MM.1S (cell line): ENCODE measurements at regions not wholly inside any gene's neighbourhood (a gene's known extent, or its start where the extent isn't known, plus 50 kb on each side); places are given as distances from the start of the nearest gene placed in this dataset.
"Not testable (repeated sequence)": the region's sequence is repeated elsewhere in the genome, so short reads cannot be mapped to it uniquely, and the experiment has no call there.

Source experiments
- DNase-seq: peaks from one replicate; pipeline ENCODE4 v3.0.0-alpha.2; 2015
- H2AFZ ChIP-seq: fragments of 300-600 bp; sonication (generic); 2 replicates; pipeline ENCODE4 v1.6.0; 2016; ENCODE audit warnings: antibody characterized with exemption, low read length
- H3F3A ChIP-seq: fragments of 300-600 bp; sonication (generic); 2 replicates; pipeline ENCODE4 v1.6.1; 2016; ENCODE audit warnings: mild to moderate bottlenecking, antibody characterized with exemption, low read length, moderate library complexity, mixed read lengths; ENCODE audit not compliant: insufficient read depth
- H3K27ac ChIP-seq: fragments of 300-600 bp; sonication (generic); 2 replicates; pipeline ENCODE4 v1.5.1; 2016; ENCODE audit warnings: mild to moderate bottlenecking, low read length
- H3K27me3 ChIP-seq: fragments of 300-600 bp; sonication (generic); replicated peaks from 2 replicates; pipeline ENCODE4 v1.6.0; 2016; ENCODE audit warnings: low read length; ENCODE audit not compliant: insufficient read depth
- H3K36me3 ChIP-seq: fragments of 300-600 bp; sonication (generic); replicated peaks from 2 replicates; pipeline ENCODE4 v1.6.1; 2016; ENCODE audit warnings: mild to moderate bottlenecking, low read length, mixed read lengths; ENCODE audit not compliant: insufficient read depth
- H3K4me1 ChIP-seq: fragments of 300-600 bp; sonication (generic); 2 replicates; pipeline ENCODE4 v1.6.1; 2016; ENCODE audit warnings: low read length, mixed read lengths
- H3K4me2 ChIP-seq: fragments of 300-600 bp; sonication (generic); 2 replicates; pipeline ENCODE4 v1.6.0; 2016; ENCODE audit warnings: low read depth, low read length
- H3K4me3 ChIP-seq: fragments of 300-600 bp; sonication (generic); 2 replicates; pipeline ENCODE4 v1.5.1; 2016; ENCODE audit warnings: low read length, mixed read lengths
- H3K79me2 ChIP-seq: fragments of 300-600 bp; sonication (generic); 2 replicates; pipeline ENCODE4 v1.6.1; 2016; ENCODE audit warnings: mixed run types, low read length, mixed read lengths
- H3K9ac ChIP-seq: fragments of 300-600 bp; sonication (generic); 2 replicates; pipeline ENCODE4 v1.6.1; 2016; ENCODE audit warnings: low read length, mixed read lengths
- H3K9me2 ChIP-seq: fragments of 300-600 bp; sonication (generic); replicated peaks from 2 replicates; pipeline ENCODE4 v1.6.1; 2016; ENCODE audit warnings: mild to moderate bottlenecking, low read length, mixed read lengths; ENCODE audit not compliant: insufficient read depth
- H3K9me3 ChIP-seq: fragments of 300-600 bp; sonication (generic); replicated peaks from 2 replicates; pipeline ENCODE4 v1.6.1; 2016; ENCODE audit warnings: mild to moderate bottlenecking, low read length, mixed read lengths; ENCODE audit not compliant: insufficient read depth
- H4K20me1 ChIP-seq: fragments of 300-600 bp; sonication (generic); 2 replicates; pipeline ENCODE4 v1.6.1; 2016; ENCODE audit warnings: mild to moderate bottlenecking, low read length, moderate library complexity, mixed read lengths; ENCODE audit not compliant: insufficient read depth
- CTCF ChIP-seq: fragments of 300-600 bp; sonication (generic); IDR thresholded peaks from 2 replicates; pipeline ENCODE4 v1.5.1; 2016; ENCODE audit warnings: antibody characterized with exemption, low read length, mixed read lengths
- EZH2 ChIP-seq: fragments of 300-600 bp; sonication (generic); optimal IDR thresholded peaks from 2 replicates; pipeline ENCODE3; 2017; ENCODE audit warnings: low read depth, mild to moderate bottlenecking, antibody characterized with exemption, low read length, mixed read lengths
- EZH2phosphoT487 ChIP-seq: fragments of 300-600 bp; sonication (generic); IDR thresholded peaks from 2 replicates; pipeline ENCODE4 v1.6.1; 2018; ENCODE audit warnings: antibody characterized with exemption, low read length

- Histone ChIP-seq H4K20me1 (no peaks in the 10 kb centered on the region), H2AFZ (no peak overlapping the region), H3K4me3 (no peak overlapping the region), H3K79me2 (no peaks in the 10 kb centered on the region), H3F3A (no peaks in the 10 kb centered on the region), H3K36me3 (no peaks in the 10 kb centered on the region), H3K27me3 (no peaks in the 10 kb centered on the region), H3K9me3 (no peaks in the 10 kb centered on the region), H3K9ac (no peak overlapping the region), H3K9me2 (no peaks in the 10 kb centered on the region), H3K4me1 (no peaks in the 10 kb centered on the region), H3K27ac (no peak overlapping the region), H3K4me2 (no peak overlapping the region)
- TF ChIP-seq CTCF, result no peak
- TF ChIP-seq EZH2phosphoT487, result no peak
- no peak for TF ChIP-seq EZH2
- no peak for DNase-seq
Measured at GRCh38 chr1:71294178-71294577, 213.3 kb upstream of the ZRANB2 start.

- no peak overlapping the region for H3K4me2 ChIP-seq
Measured at GRCh38 chr1:71292203-71292602, 211.4 kb upstream of the ZRANB2 start.

GRCh38 chr1:71290506-71291237 lies 209.8 kb upstream of the ZRANB2 start:
- H3K27ac ChIP-seq, H3K36me3 ChIP-seq, H3K9me3 ChIP-seq, H3K9me2 ChIP-seq, H4K20me1 ChIP-seq, H3K4me3 ChIP-seq, H2AFZ ChIP-seq, H3K9ac ChIP-seq, H3F3A ChIP-seq, DNase-seq, H3K4me2 ChIP-seq, H3K4me1 ChIP-seq, H3K27me3 ChIP-seq, H3K79me2 ChIP-seq: not testable (repeated sequence)

More at GRCh38 chr1:71292203-71292602, 211.4 kb upstream of the ZRANB2 start:
- H3K36me3 ChIP-seq, result no peaks in the 10 kb centered on the region
- no peaks in the 10 kb centered on the region for H3K9me2 ChIP-seq
- no peaks in the 10 kb centered on the region for H3K79me2 ChIP-seq
- H4K20me1 ChIP-seq, result no peaks in the 10 kb centered on the region
- no peaks in the 10 kb centered on the region for H3K4me1 ChIP-seq
- TF ChIP-seq EZH2phosphoT487 (no peak), CTCF (no peak)
- H2AFZ ChIP-seq, result no peak overlapping the region
- H3K27ac ChIP-seq, result no peak overlapping the region
- H3K4me3 ChIP-seq, result no peak overlapping the region
- H3K9me3 ChIP-seq, result no peaks in the 10 kb centered on the region
- no peaks in the 10 kb centered on the region for H3F3A ChIP-seq
- H3K27me3 ChIP-seq, result no peaks in the 10 kb centered on the region
- DNase-seq, result no peak
- no peak overlapping the region for H3K9ac ChIP-seq

GRCh38 chr1:71285529-71285928 lies 204.7 kb upstream of the ZRANB2 start:
- Histone ChIP-seq H3K9me3 (no peaks in the 10 kb centered on the region), H3K27me3 (no peaks in the 10 kb centered on the region), H3K9me2 (no peaks in the 10 kb centered on the region), H3F3A (no peaks in the 10 kb centered on the region), H4K20me1 (no peaks in the 10 kb centered on the region), H3K4me3 (no peak overlapping the region), H3K4me2 (no peak overlapping the region), H3K36me3 (no peaks in the 10 kb centered on the region), H3K27ac (no peak overlapping the region), H3K9ac (no peak overlapping the region), H3K79me2 (no peaks in the 10 kb centered on the region), H2AFZ (no peak overlapping the region), H3K4me1 (no peaks in the 10 kb centered on the region)
- no peak for TF ChIP-seq CTCF
- no peak for TF ChIP-seq EZH2phosphoT487
- no peak for TF ChIP-seq EZH2
- no peak for DNase-seq
